CD14-positive monocyte (primary cell): ENCODE measurements at regions not wholly inside any gene's neighbourhood (a gene's known extent, or its start where the extent isn't known, plus 50 kb on each side); places are given as distances from the start of the nearest gene placed in this dataset.

Experiments used
- DNase-seq, 3 donors: peaks; one replicate each; pipeline ENCODE4 v3.0.0-alpha.2; 2011 to 2022
- H2AFZ ChIP-seq: 2 replicates; pipeline ENCODE4 v1.6.0; 2012; ENCODE audit warnings: mild to moderate bottlenecking, low read depth, low read length, inconsistent platforms; ENCODE audit not compliant: insufficient read depth, poor library complexity, severe bottlenecking
- H3K27ac ChIP-seq, 2 donors: 1 replicate in 1 of 2; 2 replicates in 1 of 2; pipeline ENCODE4 v1.5.1; 2012 to 2013; ENCODE audit warnings: low read length in 2 of 2, control low read depth in 1 of 2, inconsistent platforms in 1 of 2, low read depth in 1 of 2, mild to moderate bottlenecking in 1 of 2
- H3K27me3 ChIP-seq, 2 donors: one replicate each; pipeline versions ENCODE4 v1.6.0 to v1.6.1; 2011 to 2013; ENCODE audit warnings: low read length in 2 of 2; ENCODE audit not compliant: control insufficient read depth in 2 of 2, insufficient read depth in 2 of 2
- H3K36me3 ChIP-seq, 2 donors: replicated peaks in 1 of 2; 1 replicate in 1 of 2; 2 replicates in 1 of 2; pipeline versions ENCODE4 v1.5.1 to v1.6.1; 2012 to 2013; ENCODE audit warnings: low read length in 2 of 2, control low read depth in 1 of 2, inconsistent platforms in 1 of 2, mild to moderate bottlenecking in 1 of 2; ENCODE audit not compliant: insufficient read depth in 2 of 2, control insufficient read depth in 1 of 2
- H3K4me1 ChIP-seq, 2 donors: 1 replicate in 1 of 2; 2 replicates in 1 of 2; pipeline versions ENCODE4 v1.5.1 to v1.6.1; 2012 to 2013; ENCODE audit warnings: low read length in 2 of 2, control low read depth in 1 of 2, inconsistent platforms in 1 of 2, mild to moderate bottlenecking in 1 of 2, moderate library complexity in 1 of 2; ENCODE audit not compliant: insufficient read depth in 2 of 2, control insufficient read depth in 1 of 2
- H3K4me2 ChIP-seq: replicated peaks from 2 replicates; pipeline ENCODE3; 2012; ENCODE audit warnings: low read length, moderate library complexity, mild to moderate bottlenecking; ENCODE audit not compliant: poor library complexity, severe bottlenecking; ENCODE audit errors: extremely low read depth
- H3K4me3 ChIP-seq, 3 experiments: fragments of 200-600 bp in 1 of 3; sonication (generic) in 1 of 3; replicated peaks in 1 of 3; 1 replicate in 2 of 3; 2 replicates in 1 of 3; pipeline ENCODE4 v1.5.1; 2011 to 2013; ENCODE audit warnings: low read length in 3 of 3, mild to moderate bottlenecking in 3 of 3, control low read depth in 2 of 3, low read depth in 2 of 3, inconsistent platforms in 1 of 3, moderate library complexity in 1 of 3
- H3K79me2 ChIP-seq: 2 replicates; pipeline ENCODE4 v1.6.0; 2012; ENCODE audit warnings: mild to moderate bottlenecking, control low read depth, inconsistent platforms, low read length, moderate library complexity; ENCODE audit not compliant: insufficient read depth
- H3K9ac ChIP-seq: 2 replicates; pipeline ENCODE4 v1.6.0; 2017; ENCODE audit warnings: low read length, mild to moderate bottlenecking; ENCODE audit not compliant: insufficient read depth, poor library complexity, severe bottlenecking
- H3K9me3 ChIP-seq, 2 donors: replicated peaks in 1 of 2; 1 replicate in 1 of 2; 2 replicates in 1 of 2; pipeline versions ENCODE4 v1.5.1 to v1.6.1; 2012 to 2013; ENCODE audit warnings: low read length in 2 of 2, control low read depth in 1 of 2; ENCODE audit not compliant: control insufficient read depth in 1 of 2, insufficient read depth in 1 of 2
- H4K20me1 ChIP-seq: 2 replicates; pipeline ENCODE4 v1.6.0; 2012; ENCODE audit warnings: mild to moderate bottlenecking, low read length, control low read depth, moderate library complexity; ENCODE audit not compliant: insufficient read depth
- H3K27ac Mint-ChIP-seq, 7 donors: one replicate each; pipeline ENCODE4 v1.8.0; 2020; ENCODE audit warnings: mild to moderate bottlenecking in 7 of 7, mixed read lengths in 7 of 7, moderate library complexity in 6 of 7, inconsistent platforms in 2 of 7
- H3K27me3 Mint-ChIP-seq, 3 donors: one replicate each; pipeline ENCODE4 v1.8.0; 2021 to 2022; ENCODE audit warnings: low read depth in 3 of 3, mild to moderate bottlenecking in 3 of 3, mixed read lengths in 3 of 3, moderate library complexity in 3 of 3, inconsistent platforms in 1 of 3
- H3K36me3 Mint-ChIP-seq, 2 donors: one replicate each; pipeline ENCODE4 v1.8.0; 2020; ENCODE audit warnings: mixed read lengths in 2 of 2, inconsistent platforms in 1 of 2, mild to moderate bottlenecking in 1 of 2
- H3K4me1 Mint-ChIP-seq: one replicate; pipeline ENCODE4 v1.8.0; 2020; ENCODE audit warnings: mild to moderate bottlenecking, mixed read lengths
- H3K4me3 Mint-ChIP-seq, 2 donors: one replicate each; pipeline ENCODE4 v1.8.0; 2020; ENCODE audit warnings: mild to moderate bottlenecking in 2 of 2, mixed read lengths in 2 of 2, moderate library complexity in 1 of 2
- H3K9me3 Mint-ChIP-seq, 7 donors: one replicate each; pipeline ENCODE4 v1.8.0; 2020 to 2022; ENCODE audit warnings: mixed read lengths in 7 of 7, mild to moderate bottlenecking in 6 of 7, moderate library complexity in 6 of 7, inconsistent platforms in 2 of 7
- CTCF ChIP-seq: fragments of 200-600 bp; IDR thresholded peaks from one replicate; pipeline ENCODE4 v1.8.0; 2022; ENCODE audit warnings: antibody characterized with exemption, mild to moderate bottlenecking
- WGBS: methylation state at CpG from one replicate; pipeline ENCODE4 v1.1.5; 2013; ENCODE audit warnings: missing lambda C conversion rate; ENCODE audit not compliant: insufficient coverage; 5-methylcytosine and 5-hydroxymethylcytosine counted together
- intact Hi-C, 2 donors: fragments of 100-400 bp; cut with micrococcal nuclease; formaldehyde crosslinking; loops; one replicate each; pipeline versions ENCODE4 v1.15.0 to v1.15.1; 2023

GRCh38 chr5:2149195-2149539 lies 266.4 kb upstream of the IRX4 start:
- Mint-ChIP-seq H3K4me1 (no peaks in the 10 kb centered on the region), H3K36me3 (no peaks in the 10 kb centered on the region), H3K27me3 (peaks cover 0 to 6% (median 1%) of the 10 kb centered on the region in 3 donors), H3K27ac (no peak overlapping the region), H3K9me3 (peaks cover 0 to 4% (median 3%) of the 10 kb centered on the region in 7 donors), H3K4me3 (no peak overlapping the region)
- H3K27ac ChIP-seq: no peak overlapping the region
- 74% methylated on average over 15 of the region's 15 CpGs for WGBS
- intact Hi-C loops: no loop called here
- no peak for DNase-seq
- H3K79me2 ChIP-seq: no peaks in the 10 kb centered on the region
- H4K20me1 ChIP-seq: no peaks in the 10 kb centered on the region
- no peaks in the 10 kb centered on the region for H3K36me3 ChIP-seq
- no peak overlapping the region for H3K4me2 ChIP-seq
- H3K4me1 ChIP-seq: no peaks in the 10 kb centered on the region
- H3K4me3 ChIP-seq: no peak overlapping the region
- no peak for TF ChIP-seq CTCF
- H2AFZ ChIP-seq: no peak overlapping the region
- H3K9ac ChIP-seq: no peak overlapping the region
- H3K27me3 ChIP-seq: no peaks in the 10 kb centered on the region
- H3K9me3 ChIP-seq: peaks cover 0 to 7% of the 10 kb centered on the region in 2 donors

- H3K9me3 Mint-ChIP-seq: peaks cover 0 to 10% (median 3%) of the 10 kb centered on the region in 7 donors
- H3K36me3 Mint-ChIP-seq: no peaks in the 10 kb centered on the region
- Histone ChIP-seq H3K9ac (no peak overlapping the region), H3K79me2 (no peaks in the 10 kb centered on the region), H3K4me2 (no peak overlapping the region), H4K20me1 (no peaks in the 10 kb centered on the region), H3K36me3 (no peaks in the 10 kb centered on the region), H3K4me1 (no peaks in the 10 kb centered on the region), H2AFZ (no peak overlapping the region), H3K4me3 (no peak overlapping the region), H3K27ac (no peak overlapping the region), H3K27me3 (no peaks in the 10 kb centered on the region), H3K9me3 (peaks cover 0 to 10% of the 10 kb centered on the region in 2 donors)
- peaks cover 1 to 6% (median 2%) of the 10 kb centered on the region in 3 donors for H3K27me3 Mint-ChIP-seq
- no peaks in the 10 kb centered on the region for H3K4me1 Mint-ChIP-seq
- no peak for TF ChIP-seq CTCF
- no peak overlapping the region for H3K4me3 Mint-ChIP-seq
- intact Hi-C loops: no loop called here
- no peak for DNase-seq
- no peak overlapping the region for H3K27ac Mint-ChIP-seq
- WGBS: 89% methylated on average over 14 of the region's 14 CpGs
Observed at GRCh38 chr5:2148312-2149194, 265.8 kb upstream of the IRX4 start.
